HCT116 (cell line): ENCODE measurements at regions not wholly inside any gene's neighbourhood (a gene's known extent, or its start where the extent isn't known, plus 50 kb on each side); places are given as distances from the start of the nearest gene placed in this dataset.

Experiments
- ATAC-seq: fragments of 200-7000 bp; cut with Tn5 transposase; 2 replicates; pipeline ENCODE4 v1.9.1; 2020; ENCODE audit warnings: mild to moderate bottlenecking, moderate library complexity
- BruUV-seq: library from RNA; stranded (reverse); fragments of 400-500 nt; replicated peaks from 2 replicates; lab custom pipeline; 2021; lab: Mats Ljungman, UMichigan
- CTCF ChIA-PET: fragments of 300-600 bp; sonication (Branson Sonifier 250); formaldehyde crosslinking; loops from one replicate; lab custom pipeline; 2021; ENCODE audit warnings: antibody characterized with exemption; lab: Charles Lee
- POLR2A ChIA-PET: fragments of 300-600, 350-600 bp; sonication (Branson Sonifier 250); formaldehyde crosslinking; loops from one replicate; lab custom pipeline; 2021; ENCODE audit warnings: antibody characterized with exemption; lab: Charles Lee
- RAD21 ChIA-PET, 2 experiments: fragments of 300-600 bp; sonication (Branson Sonifier 250); formaldehyde crosslinking; loops; one replicate each; lab custom pipeline; 2023; ENCODE audit warnings: low total read pairs in 2 of 2; ENCODE audit not compliant: uncharacterized antibody in 2 of 2, unreplicated experiment in 2 of 2, low non-redundant PET in 1 of 2; lab: Charles Lee
- DNase-seq: peaks from one replicate; pipeline ENCODE4 v3.0.0-alpha.2; 2010; ENCODE audit warnings: low read depth, low spot score
- H2AFZ ChIP-seq: fragments of 200-600 bp; shearing (Covaris generic), sonication (generic); 2 replicates; pipeline ENCODE4 v1.6.1; 2017; ENCODE audit warnings: low read depth, mixed run types, mixed read lengths, antibody characterized with exemption, low read length; ENCODE audit not compliant: poor library complexity, severe bottlenecking
- H3K27ac ChIP-seq: 2 replicates; pipeline ENCODE4 v1.5.1; 2012; ENCODE audit warnings: low read depth, low read length
- H3K27me3 ChIP-seq: fragments of 200-600 bp; sonication (generic); 2 replicates; pipeline ENCODE4 v1.6.1; 2016; ENCODE audit warnings: mixed run types, low read length, mixed read lengths; ENCODE audit not compliant: insufficient read depth
- H3K36me3 ChIP-seq, 2 experiments: fragments of 200-500 bp in 1 of 2; fragments of 200-600 bp in 1 of 2; sonication (Bioruptor generic) in 1 of 2; sonication (generic) in 1 of 2; 2 replicates each; pipeline versions ENCODE4 v1.5.1 to v1.6.1; 2014 to 2016; ENCODE audit warnings: low read length in 2 of 2, inconsistent platforms in 1 of 2, mixed read lengths in 1 of 2, mixed run types in 1 of 2; ENCODE audit not compliant: insufficient read depth in 2 of 2, control insufficient read depth in 1 of 2
- H3K4me1 ChIP-seq, 2 experiments: fragments of 200-600 bp in 1 of 2; sonication (generic) in 1 of 2; 2 replicates each; pipeline versions ENCODE4 v1.5.1 to v1.6.1; 2012 to 2017; ENCODE audit warnings: low read length in 2 of 2, inconsistent platforms in 1 of 2, mild to moderate bottlenecking in 1 of 2, mixed read lengths in 1 of 2, mixed run types in 1 of 2, moderate library complexity in 1 of 2; ENCODE audit not compliant: insufficient read depth in 2 of 2, control insufficient read depth in 1 of 2
- H3K4me2 ChIP-seq: fragments of 200-600 bp; sonication (generic); 2 replicates; pipeline ENCODE4 v1.6.1; 2017; ENCODE audit warnings: mixed run types, low read length, mixed read lengths
- H3K4me3 ChIP-seq, 2 experiments: fragments of 200-600 bp in 1 of 2; sonication (generic) in 1 of 2; replicated peaks in 1 of 2; 2 replicates each; pipeline ENCODE4 v1.5.1; 2011 to 2016; ENCODE audit warnings: low read length in 2 of 2, control low read depth in 1 of 2, low read depth in 1 of 2, mild to moderate bottlenecking in 1 of 2, mixed read lengths in 1 of 2, mixed run types in 1 of 2
- H3K79me2 ChIP-seq: fragments of 200-600 bp; sonication (generic); 2 replicates; pipeline ENCODE4 v1.6.1; 2017; ENCODE audit warnings: mild to moderate bottlenecking, mixed run types, low read length, moderate library complexity, mixed read lengths; ENCODE audit not compliant: insufficient read depth
- H3K9ac ChIP-seq: fragments of 200-600 bp; sonication (generic); 2 replicates; pipeline ENCODE4 v1.6.1; 2016; ENCODE audit warnings: low read length, mixed read lengths
- H3K9me2 ChIP-seq: fragments of 200-600 bp; sonication (generic), shearing (Covaris generic); 2 replicates; pipeline ENCODE4 v1.6.1; 2017; ENCODE audit warnings: mixed run types, mild to moderate bottlenecking, moderate library complexity; ENCODE audit not compliant: insufficient read depth
- H3K9me3 ChIP-seq, 2 experiments: fragments of 200-500 bp in 1 of 2; fragments of 200-600 bp in 1 of 2; sonication (Bioruptor generic) in 1 of 2; sonication (generic) in 1 of 2; 2 replicates each; pipeline ENCODE4 v1.6.1; 2014 to 2017; ENCODE audit warnings: low read length in 2 of 2, mixed read lengths in 2 of 2, inconsistent platforms in 1 of 2, low read depth in 1 of 2, mild to moderate bottlenecking in 1 of 2, mixed run types in 1 of 2, moderate library complexity in 1 of 2; ENCODE audit not compliant: control insufficient read depth in 1 of 2, insufficient read depth in 1 of 2
- H4K20me1 ChIP-seq: fragments of 200-600 bp; sonication (generic), shearing (Covaris generic); 2 replicates; pipeline ENCODE4 v1.6.1; 2017; ENCODE audit warnings: mixed run types, mild to moderate bottlenecking, moderate library complexity; ENCODE audit not compliant: insufficient read depth
- ATF3 ChIP-seq: IDR thresholded peaks from 2 replicates; pipeline ENCODE4 v1.6.1; 2012
- CBX3 ChIP-seq: IDR thresholded peaks from 2 replicates; pipeline ENCODE4 v1.6.1; 2012; ENCODE audit warnings: low read depth
- JUND ChIP-seq: IDR thresholded peaks from 2 replicates; pipeline ENCODE4 v1.6.1; 2012
- MAX ChIP-seq: IDR thresholded peaks from 2 replicates; pipeline ENCODE4 v1.6.1; 2012
- POLR2AphosphoS5 ChIP-seq: IDR thresholded peaks from 2 replicates; pipeline ENCODE4 v1.6.1; 2011; ENCODE audit warnings: mild to moderate bottlenecking, low read depth, low read length, moderate library complexity
- TCF7L2 ChIP-seq: IDR thresholded peaks from 2 replicates; pipeline ENCODE4 v1.7.0; 2011; ENCODE audit warnings: borderline replicate concordance, inconsistent platforms; ENCODE audit not compliant: insufficient read depth, insufficient read length; ENCODE audit errors: extremely low read depth
- YY1 ChIP-seq: IDR thresholded peaks from 2 replicates; pipeline ENCODE4 v1.6.1; 2011; ENCODE audit warnings: low read length, low read depth, moderate library complexity, mild to moderate bottlenecking; ENCODE audit not compliant: insufficient replicate concordance; ENCODE audit errors: extremely low read depth
- ZFX ChIP-seq: fragments of 450-650 bp; IDR thresholded peaks from 2 replicates; pipeline ENCODE4 v1.6.1; 2017
- intact Hi-C: fragments of 100-400 bp; cut with micrococcal nuclease; formaldehyde crosslinking; loops from 2 replicates; pipeline ENCODE4 v1.10.0; 2022

DNA sequence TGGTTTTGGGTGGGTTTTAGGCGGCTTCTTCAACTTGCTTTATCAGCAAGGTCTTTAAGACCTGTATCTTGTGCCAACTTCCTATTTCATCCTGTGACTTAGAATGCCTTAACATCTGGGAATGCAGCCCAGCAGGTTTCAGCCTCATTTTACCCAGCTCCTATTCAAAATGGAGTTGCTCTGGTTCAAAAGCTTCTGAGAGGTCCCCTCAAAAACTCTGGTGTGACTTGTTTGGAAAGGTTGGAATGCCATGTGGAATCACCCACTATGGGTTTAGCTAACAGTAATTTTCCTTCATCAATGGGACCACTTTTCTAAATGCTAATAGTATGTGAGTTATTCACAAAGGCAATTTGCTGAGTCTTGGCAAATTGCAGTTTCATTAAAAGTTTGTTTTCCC is 509.4 kb upstream of the SMIM21 start:
- H4K20me1 ChIP-seq = no peaks in the 10 kb centered on the region
- intact Hi-C loops = no loop called here
- ChIA-PET RAD21 (no interaction called here), POLR2A (no interaction called here), CTCF (no interaction called here)
- H3K79me2 ChIP-seq = no peaks in the 10 kb centered on the region
- H3K4me1 ChIP-seq = no peaks in the 10 kb centered on the region
- H2AFZ ChIP-seq = no peak overlapping the region
- TF ChIP-seq MAX = no peak
- H3K9ac ChIP-seq = no peak overlapping the region
- no peaks in the 10 kb centered on the region for H3K36me3 ChIP-seq
- H3K9me3 ChIP-seq = no peaks in the 10 kb centered on the region
- no peak overlapping the region for H3K27ac ChIP-seq
- H3K9me2 ChIP-seq = no peaks in the 10 kb centered on the region
- no peak overlapping the region for H3K4me2 ChIP-seq
- BruUV-seq = no TSS peak
- no peak overlapping the region for H3K4me3 ChIP-seq
- H3K27me3 ChIP-seq = no peaks in the 10 kb centered on the region
- ATAC-seq (no peak), DNase-seq (no peak)

DNA sequence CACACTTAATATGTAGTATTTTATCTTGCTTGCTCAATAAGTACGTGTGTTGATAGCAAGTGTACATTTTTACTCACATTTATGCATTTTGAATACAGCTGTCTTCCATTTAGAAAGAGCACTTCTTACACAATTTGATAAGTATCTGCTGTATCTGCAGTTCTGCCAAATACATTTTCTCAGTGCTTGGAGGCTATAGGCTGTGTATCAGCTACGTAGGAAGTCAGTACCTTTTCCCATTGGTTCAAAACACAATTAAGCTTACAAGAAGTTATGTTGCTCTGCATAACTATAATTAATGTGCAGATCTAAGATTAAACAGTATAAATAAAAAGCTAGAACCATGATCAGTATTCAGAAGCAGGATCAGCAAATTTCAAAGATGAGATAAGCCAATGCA is 503.6 kb upstream of the SMIM21 start:
- Histone ChIP-seq H3K4me1 (no peaks in the 10 kb centered on the region), H3K9me2 (no peaks in the 10 kb centered on the region), H2AFZ (no peak overlapping the region), H3K4me2 (no peak overlapping the region), H3K36me3 (no peaks in the 10 kb centered on the region), H3K9ac (no peak overlapping the region), H4K20me1 (no peaks in the 10 kb centered on the region), H3K9me3 (no peaks in the 10 kb centered on the region), H3K27me3 (no peaks in the 10 kb centered on the region), H3K27ac (no peak overlapping the region), H3K4me3 (no peak overlapping the region), H3K79me2 (no peaks in the 10 kb centered on the region)
- ChIA-PET CTCF (no interaction called here), POLR2A (no interaction called here), RAD21 (no interaction called here)
- BruUV-seq = no TSS peak
- ATAC-seq = no peak
- intact Hi-C loops = no loop called here
- TF ChIP-seq ATF3 (no peak), JUND (no peak), TCF7L2 (no peak), CBX3 (no peak), POLR2AphosphoS5 (no peak), ZFX (no peak), YY1 (no peak)
- no peak for DNase-seq
